NCI-H2196 (cell line): ENCODE measurements at regions not wholly inside any gene's neighbourhood (a gene's known extent, or its start where the extent isn't known, plus 50 kb on each side); places are given as distances from the start of the nearest gene placed in this dataset.
A peak's percentile ranks its signal among the peaks of the same experiment; 100 is the strongest.

Experiments used
- DNase-seq: peaks from one replicate; lab custom pipeline; 2025; ENCODE audit not compliant: unreplicated experiment; lab: John Stamatoyannopoulos, UW

DNA sequence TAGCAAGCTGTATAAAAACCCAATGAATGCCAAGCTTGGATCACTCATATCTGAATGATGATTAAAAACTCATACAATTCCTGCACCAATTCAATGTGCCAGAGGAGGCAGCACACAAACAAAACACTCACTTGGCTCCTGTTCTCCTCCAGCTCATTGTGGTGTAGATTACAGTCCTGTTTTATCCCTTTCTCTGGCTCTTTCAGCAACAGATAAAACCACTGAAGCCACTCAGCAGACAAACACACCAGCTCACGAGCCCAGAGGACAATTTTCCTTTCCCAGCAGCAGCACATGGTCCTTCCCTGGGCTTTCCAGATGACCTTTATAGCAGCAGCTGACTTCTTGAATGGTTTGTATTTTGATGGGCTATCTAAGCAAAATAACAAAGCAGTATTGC is 107.3 kb upstream of the STARD3NL start:
- DNase-seq = peak; percentile 11

DNA sequence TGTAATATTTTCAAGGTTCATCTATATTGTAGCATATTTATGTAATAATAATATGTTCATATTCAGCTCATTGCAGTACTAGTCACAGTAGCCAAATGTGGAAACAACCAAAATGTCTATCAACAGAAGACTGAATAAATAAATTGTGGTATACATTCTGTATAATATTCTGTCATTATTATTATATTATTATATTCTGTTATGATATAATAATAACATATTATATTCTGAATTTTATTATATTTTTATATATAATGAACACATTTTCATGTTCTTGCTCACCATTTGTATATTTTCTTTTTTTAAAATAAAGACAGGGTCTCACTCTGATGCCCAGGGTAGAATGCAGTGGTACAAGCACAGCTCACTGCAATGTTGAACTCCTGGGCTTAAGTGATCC is 91.2 kb upstream of the STARD3NL start:
- DNase-seq = no peak

DNA sequence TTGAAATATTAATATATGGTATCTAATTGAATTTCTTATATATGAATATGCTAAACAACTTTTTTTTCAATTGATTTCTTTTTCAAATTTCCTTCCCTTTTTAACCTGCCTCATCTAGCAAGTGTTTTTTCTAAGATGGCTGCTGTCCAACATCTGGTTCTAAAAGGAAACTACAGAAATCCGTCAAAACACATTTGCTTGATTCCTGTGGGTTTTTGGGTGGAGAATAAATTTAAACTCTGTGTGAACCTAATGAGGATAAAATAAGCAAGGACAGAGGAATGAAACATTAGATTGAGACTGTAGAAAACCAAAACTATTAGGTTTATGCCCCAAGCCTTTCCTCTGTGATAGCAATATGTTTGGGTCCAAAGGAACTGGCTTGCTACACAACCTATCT is 75.5 kb upstream of the STARD3NL start:
- no peak for DNase-seq

DNA sequence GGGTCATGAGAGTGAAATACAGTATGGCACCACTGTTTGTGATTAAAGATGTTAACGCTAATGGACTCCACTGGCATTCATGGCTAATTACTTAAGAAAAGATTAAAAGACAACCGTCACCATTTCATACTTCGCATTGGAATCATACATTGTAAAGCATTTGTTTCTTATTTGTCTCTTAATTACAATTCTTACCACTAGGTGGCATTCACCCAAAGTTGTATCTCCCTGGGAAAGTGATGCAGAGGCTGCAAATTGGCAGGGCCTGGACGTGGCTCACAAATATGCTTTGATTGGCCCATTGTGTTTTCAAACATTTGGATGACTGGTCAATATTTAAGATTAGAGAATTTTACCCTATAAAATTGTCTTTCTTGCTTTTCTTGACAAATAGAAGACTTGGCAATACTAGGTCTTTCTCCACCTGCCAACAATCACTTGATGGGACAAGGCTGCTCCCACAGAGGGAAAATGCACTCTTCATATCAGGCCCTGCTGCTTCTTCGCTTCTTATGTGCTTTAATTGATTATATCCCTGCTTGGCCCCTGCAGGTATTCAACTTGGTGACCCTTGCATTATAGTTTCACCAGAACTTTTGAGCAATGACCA is 72.1 kb upstream of the STARD3NL start:
- peak; percentile 53 for DNase-seq

DNA sequence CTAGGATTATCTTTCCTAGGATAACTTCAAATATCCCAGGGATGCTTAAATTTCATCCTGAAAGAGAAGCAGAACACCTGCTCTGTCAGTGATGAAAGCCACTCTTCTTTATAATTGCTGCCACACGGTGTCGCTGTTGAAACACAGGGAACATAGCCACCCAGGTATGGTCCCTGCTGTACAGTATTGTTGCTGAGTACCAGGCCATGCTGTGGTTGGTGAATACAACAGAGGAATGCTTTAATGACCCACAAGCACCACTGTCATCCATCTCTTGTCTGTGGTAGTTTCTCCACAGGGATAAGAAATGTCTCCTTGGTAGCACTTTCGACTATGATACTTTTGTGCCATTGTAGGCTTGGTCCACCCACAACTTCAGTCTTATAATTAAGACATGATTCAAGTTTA is 70.6 kb upstream of the STARD3NL start:
- DNase-seq = peak; percentile 75

DNA sequence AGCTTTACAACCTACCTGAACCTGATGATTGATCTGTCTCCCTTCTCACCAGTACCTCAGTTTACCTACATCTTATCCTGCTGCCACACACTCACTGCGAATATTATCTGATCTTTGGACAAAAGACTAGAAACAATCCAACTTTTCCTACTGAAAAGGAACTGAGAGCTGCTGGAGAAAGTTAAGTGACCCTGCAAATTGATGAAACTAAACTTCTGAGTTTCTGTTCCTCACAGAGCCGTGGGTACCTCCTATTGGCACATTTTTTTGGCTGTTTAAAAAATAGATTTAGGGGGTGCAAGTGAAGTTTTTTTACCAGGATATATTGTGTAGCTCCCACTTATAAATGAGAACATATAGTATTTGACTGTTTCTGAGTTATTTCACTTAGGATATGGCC is 66.0 kb upstream of the STARD3NL start:
- no peak for DNase-seq

DNA sequence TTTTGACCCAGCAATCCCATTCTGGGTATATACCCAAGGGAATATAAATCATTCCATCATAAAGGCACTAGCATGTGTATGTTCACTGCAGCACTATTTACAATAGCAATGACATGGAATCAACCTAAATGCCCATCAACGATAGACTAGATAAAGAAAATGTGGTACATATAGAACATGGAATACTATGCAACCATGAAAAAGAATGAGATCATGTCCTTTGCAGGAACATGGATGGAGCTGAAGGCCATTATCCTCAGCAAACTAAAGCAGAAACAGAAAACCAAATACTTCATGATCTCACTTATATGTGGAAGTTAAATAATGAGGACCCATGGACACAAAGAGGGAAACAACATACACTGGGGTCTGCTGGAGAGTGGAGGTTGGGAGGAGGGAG is 58.0 kb upstream of the STARD3NL start:
- no peak for DNase-seq

DNA sequence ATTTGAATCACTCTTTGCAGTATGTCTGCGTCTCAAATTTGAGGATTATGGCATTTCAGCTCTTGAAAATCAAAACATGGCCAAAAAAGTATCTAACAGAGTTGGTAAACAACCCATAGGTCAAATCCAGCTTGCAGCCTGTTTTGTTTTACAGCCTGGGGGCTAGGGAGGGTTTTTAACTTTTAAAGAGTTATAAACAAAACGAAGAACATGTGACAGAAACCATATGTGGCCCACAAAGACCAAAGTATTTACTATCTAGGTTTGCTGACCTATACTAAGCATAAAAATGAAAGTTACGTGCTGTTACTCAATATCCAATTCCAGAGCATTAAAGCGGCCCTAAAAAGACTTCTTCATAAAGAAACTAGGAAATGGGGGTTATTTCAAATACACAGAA is 55.5 kb upstream of the STARD3NL start:
- no peak for DNase-seq

DNA sequence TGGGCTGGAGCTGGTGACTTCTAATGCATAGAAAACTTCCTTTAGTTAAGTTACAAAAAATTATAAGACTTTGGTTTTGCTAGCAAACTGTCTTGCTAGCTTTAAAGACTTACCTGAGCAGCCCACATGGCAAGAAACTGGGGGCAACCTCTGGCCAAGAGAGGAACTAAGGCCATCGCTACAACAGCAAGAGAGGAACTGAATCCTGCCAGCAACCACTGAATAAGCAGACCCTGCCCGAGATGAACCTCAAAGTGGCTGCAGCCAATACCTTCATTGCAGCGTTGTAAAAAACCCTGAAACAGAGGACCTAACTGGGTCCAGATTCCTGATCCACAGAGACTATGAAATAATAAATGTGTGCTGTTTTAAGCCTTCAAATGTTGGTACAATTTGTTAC is 54.6 kb upstream of the STARD3NL start:
- DNase-seq = no peak

DNA sequence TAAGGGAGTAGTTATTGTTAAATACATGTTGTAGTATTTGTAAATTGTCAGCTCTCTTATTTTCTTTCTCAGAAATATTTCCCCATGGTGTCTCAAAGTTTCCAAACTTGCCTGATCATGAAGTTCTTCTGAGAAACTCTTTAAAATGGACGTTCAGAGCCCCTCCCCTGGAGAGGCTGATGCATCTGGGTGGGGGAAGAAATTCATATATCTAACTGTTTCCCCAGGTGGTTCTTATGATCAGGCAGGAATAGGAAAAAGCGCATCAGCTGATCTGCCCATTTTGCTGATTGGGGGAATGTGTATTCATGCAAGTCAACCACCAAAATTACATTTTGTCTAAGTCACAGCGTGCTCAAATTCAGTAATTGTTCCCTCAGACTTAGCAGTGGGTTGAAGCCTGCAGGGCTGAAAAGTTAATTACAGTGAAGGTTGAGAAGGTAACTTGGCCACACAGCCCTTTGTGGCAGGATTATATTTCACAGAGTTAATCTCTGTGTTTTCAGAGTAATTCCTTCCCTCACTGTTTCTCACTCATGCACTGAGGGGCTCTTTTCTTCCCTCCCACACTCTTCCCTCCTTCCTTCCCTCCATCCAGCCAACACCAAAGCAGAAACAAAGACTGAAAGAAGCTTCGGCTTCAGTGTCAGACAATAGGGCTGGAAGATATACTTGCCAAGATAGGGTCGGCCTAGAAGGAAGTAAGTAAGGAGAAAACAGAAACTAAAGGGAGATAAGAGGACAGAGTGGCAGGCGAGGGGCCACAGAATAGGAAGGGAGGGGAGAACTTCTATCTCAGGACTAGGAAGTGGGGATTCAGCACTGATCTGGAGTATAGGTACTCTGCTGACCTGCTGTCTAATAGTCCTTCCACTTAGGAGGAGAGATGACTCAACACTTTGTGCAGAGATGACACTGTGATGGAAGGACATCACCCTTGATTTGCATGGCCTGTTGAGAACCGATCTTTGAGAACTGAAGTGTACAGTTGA is 50.5 kb upstream of the STARD3NL start:
- no peak for DNase-seq
